Astrocyte (in vitro differentiated cells and primary cell): ENCODE measurements at regions not wholly inside any gene's neighbourhood (a gene's known extent, or its start where the extent isn't known, plus 50 kb on each side); places are given as distances from the start of the nearest gene placed in this dataset.
A peak's percentile ranks its signal among the peaks of the same experiment; 100 is the strongest.

ENCODE experiments used
- DNase-seq: peaks from one replicate; pipeline ENCODE4 v3.0.0-alpha.2; 2010; ENCODE audit warnings: low read depth
- FAIRE-seq: peaks from 2 replicates; lab custom pipeline; 2011; peaks lifted over from hg19 to GRCh38; lab: Jason Lieb, UNC
- H2AFZ ChIP-seq: 2 replicates; pipeline ENCODE4 v1.6.0; 2012; ENCODE audit warnings: low read depth, low read length, inconsistent platforms
- H3K27ac ChIP-seq: 2 replicates; pipeline ENCODE4 v1.5.1; 2011; ENCODE audit warnings: low read depth, low read length, inconsistent platforms
- H3K27me3 ChIP-seq: 2 replicates; pipeline ENCODE4 v1.6.0; 2011; ENCODE audit warnings: low read length, inconsistent platforms; ENCODE audit not compliant: insufficient read depth
- H3K36me3 ChIP-seq: 2 replicates; pipeline ENCODE4 v1.5.1; 2011; ENCODE audit warnings: low read length, inconsistent platforms; ENCODE audit not compliant: insufficient read depth
- H3K4me1 ChIP-seq: 2 replicates; pipeline ENCODE4 v1.5.1; 2011; ENCODE audit warnings: low read length, inconsistent platforms; ENCODE audit not compliant: insufficient read depth
- H3K4me2 ChIP-seq: 2 replicates; pipeline ENCODE4 v1.6.0; 2012; ENCODE audit warnings: low read length, inconsistent platforms
- H3K4me3 ChIP-seq: 2 replicates; pipeline ENCODE4 v1.5.1; 2011; ENCODE audit warnings: low read depth, mild to moderate bottlenecking, low read length, inconsistent platforms; ENCODE audit not compliant: insufficient read depth
- H3K79me2 ChIP-seq: 2 replicates; pipeline ENCODE4 v1.6.0; 2012; ENCODE audit warnings: mild to moderate bottlenecking, low read length, inconsistent platforms; ENCODE audit not compliant: insufficient read depth
- H3K9ac ChIP-seq: 2 replicates; pipeline ENCODE4 v1.6.0; 2012; ENCODE audit warnings: mild to moderate bottlenecking, low read length, inconsistent platforms
- H3K9me3 ChIP-seq: 2 replicates; pipeline ENCODE4 v1.5.1; 2012; ENCODE audit warnings: low read depth, mild to moderate bottlenecking, low read length, inconsistent platforms; ENCODE audit not compliant: insufficient read depth
- H4K20me1 ChIP-seq: 2 replicates; pipeline ENCODE4 v1.6.0; 2012; ENCODE audit warnings: low read length, inconsistent platforms; ENCODE audit not compliant: insufficient read depth
- H3K27ac Mint-ChIP-seq: one replicate; pipeline ENCODE4 v1.8.0; 2021; ENCODE audit warnings: mild to moderate bottlenecking, mixed read lengths; ENCODE audit not compliant: unreplicated experiment
- H3K27me3 Mint-ChIP-seq: one replicate; pipeline ENCODE4 v1.8.0; 2021; ENCODE audit warnings: low read depth, mixed read lengths; ENCODE audit not compliant: unreplicated experiment
- H3K36me3 Mint-ChIP-seq: one replicate; pipeline ENCODE4 v1.8.0; 2021; ENCODE audit warnings: low read depth, mixed read lengths; ENCODE audit not compliant: unreplicated experiment
- H3K4me1 Mint-ChIP-seq: one replicate; pipeline ENCODE4 v1.8.0; 2021; ENCODE audit warnings: low read depth, mixed read lengths; ENCODE audit not compliant: unreplicated experiment
- H3K4me3 Mint-ChIP-seq: one replicate; pipeline ENCODE4 v1.8.0; 2021; ENCODE audit warnings: mild to moderate bottlenecking, moderate library complexity, mixed read lengths; ENCODE audit not compliant: unreplicated experiment
- H3K9me3 Mint-ChIP-seq: one replicate; pipeline ENCODE4 v1.8.0; 2021; ENCODE audit warnings: mild to moderate bottlenecking, mixed read lengths; ENCODE audit not compliant: unreplicated experiment
- CTCF ChIP-seq: IDR thresholded peaks from 2 replicates; pipeline ENCODE4 v1.5.1; 2011; ENCODE audit warnings: low read depth, mild to moderate bottlenecking, inconsistent platforms, low read length, moderate library complexity; ENCODE audit not compliant: insufficient read depth
- EZH2 ChIP-seq: IDR thresholded peaks from 2 replicates; pipeline ENCODE4 v1.6.1; 2012; ENCODE audit warnings: mild to moderate bottlenecking, low read length, inconsistent platforms; ENCODE audit not compliant: insufficient read depth

- Histone ChIP-seq H3K9ac (peak overlapping the region; percentile 24), H4K20me1 (no peaks in the 10 kb centered on the region), H3K9me3 (no peaks in the 10 kb centered on the region), H3K4me3 (no peak overlapping the region), H3K4me2 (peak overlapping the region; percentile 62), H3K27ac (peak overlapping the region; percentile 58), H3K27me3 (no peaks in the 10 kb centered on the region), H3K79me2 (no peaks in the 10 kb centered on the region), H2AFZ (peak overlapping the region; percentile 57), H3K4me1 (peaks cover 8% of the 10 kb centered on the region), H3K36me3 (no peaks in the 10 kb centered on the region)
- H3K27ac Mint-ChIP-seq: peak overlapping the region; percentile 95
- H3K4me1 Mint-ChIP-seq: peaks cover 27% of the 10 kb centered on the region
- TF ChIP-seq CTCF: no peak
- TF ChIP-seq EZH2: no peak
- no peaks in the 10 kb centered on the region for H3K27me3 Mint-ChIP-seq
- H3K36me3 Mint-ChIP-seq: no peaks in the 10 kb centered on the region
- H3K4me3 Mint-ChIP-seq: peak overlapping the region; percentile 45
- FAIRE-seq (no peak), DNase-seq (peak; percentile 75)
- H3K9me3 Mint-ChIP-seq: peaks cover 1% of the 10 kb centered on the region
Measured at GRCh38 chr14:66117600-66117999, 368.6 kb upstream of the CCDC196 start.

DNA sequence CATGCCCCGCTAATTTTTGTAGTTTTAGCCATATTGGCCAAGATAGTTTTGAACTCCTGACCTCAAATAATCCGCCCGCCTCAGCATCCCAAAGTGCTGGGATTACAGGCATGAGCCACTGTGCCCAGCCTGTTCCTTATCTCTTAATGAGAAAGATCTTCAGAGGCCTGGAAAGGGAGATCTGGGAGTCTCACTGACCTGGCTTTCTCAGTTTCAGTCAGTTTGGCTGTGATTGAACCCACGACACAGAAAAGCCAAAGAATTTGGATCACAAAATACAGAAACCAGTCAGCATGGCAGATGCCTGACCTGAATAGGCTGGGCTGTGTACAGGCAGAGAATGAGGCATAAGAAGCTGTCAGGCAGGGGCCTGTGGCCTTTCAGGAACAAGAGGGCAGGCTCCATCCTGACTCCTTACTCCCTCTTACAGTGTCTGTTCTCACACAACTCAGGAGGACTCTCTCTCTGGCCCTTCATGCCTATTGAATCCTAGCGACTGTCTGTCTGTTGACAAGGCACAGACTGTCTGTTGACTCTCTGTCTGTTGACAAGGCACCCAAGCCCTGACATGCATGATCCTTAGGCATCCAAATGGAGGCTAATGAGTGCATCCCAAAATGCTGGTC is 366.5 kb upstream of the CCDC196 start:
- Histone ChIP-seq H3K4me3 (no peak overlapping the region), H3K27me3 (no peaks in the 10 kb centered on the region), H3K4me2 (no peak overlapping the region), H3K9me3 (no peaks in the 10 kb centered on the region), H3K79me2 (no peaks in the 10 kb centered on the region), H3K4me1 (peaks cover 8% of the 10 kb centered on the region), H3K27ac (no peak overlapping the region), H4K20me1 (no peaks in the 10 kb centered on the region), H3K9ac (no peak overlapping the region), H3K36me3 (no peaks in the 10 kb centered on the region), H2AFZ (no peak overlapping the region)
- Mint-ChIP-seq H3K4me3 (no peak overlapping the region), H3K27ac (no peak overlapping the region), H3K9me3 (no peaks in the 10 kb centered on the region), H3K27me3 (no peaks in the 10 kb centered on the region), H3K36me3 (no peaks in the 10 kb centered on the region), H3K4me1 (peaks cover 27% of the 10 kb centered on the region)
- no peak for FAIRE-seq
- no peak for TF ChIP-seq EZH2
- TF ChIP-seq CTCF: no peak
- DNase-seq: no peak

DNA sequence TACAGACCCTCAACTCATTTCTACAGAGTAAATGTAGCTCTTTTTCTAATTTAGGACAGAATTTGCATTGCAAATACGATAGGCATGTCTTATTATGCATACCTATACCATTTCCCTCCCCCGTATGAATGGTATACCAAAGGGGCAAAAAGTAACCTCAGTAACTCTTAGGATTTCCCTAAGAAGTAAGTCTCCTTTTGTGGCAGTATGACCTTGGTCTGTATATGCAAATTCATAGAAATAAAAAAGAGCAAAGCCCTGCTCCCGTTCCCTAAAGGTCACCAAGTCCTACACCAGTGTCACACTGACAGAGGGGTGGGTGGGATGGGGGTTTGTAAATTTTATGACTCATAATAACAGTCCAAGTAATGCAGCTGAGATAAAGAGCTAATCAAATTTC is 365.8 kb upstream of the CCDC196 start:
- Mint-ChIP-seq H3K4me1 (peaks cover 24% of the 10 kb centered on the region), H3K9me3 (no peaks in the 10 kb centered on the region), H3K4me3 (no peak overlapping the region), H3K36me3 (no peaks in the 10 kb centered on the region), H3K27me3 (no peaks in the 10 kb centered on the region), H3K27ac (no peak overlapping the region)
- Histone ChIP-seq H3K4me2 (no peak overlapping the region), H3K27me3 (no peaks in the 10 kb centered on the region), H4K20me1 (no peaks in the 10 kb centered on the region), H3K4me3 (no peak overlapping the region), H3K9ac (no peak overlapping the region), H3K27ac (no peak overlapping the region), H3K9me3 (no peaks in the 10 kb centered on the region), H3K79me2 (no peaks in the 10 kb centered on the region), H2AFZ (no peak overlapping the region), H3K36me3 (no peaks in the 10 kb centered on the region), H3K4me1 (peaks cover 8% of the 10 kb centered on the region)
- TF ChIP-seq EZH2 (no peak), CTCF (no peak)
- DNase-seq (no peak), FAIRE-seq (no peak)
